GM23338 (cell line): ENCODE measurements at regions not wholly inside any gene's neighbourhood (a gene's known extent, or its start where the extent isn't known, plus 50 kb on each side); places are given as distances from the start of the nearest gene placed in this dataset.

Experiments
- ATAC-seq: fragments of 200-7000 bp; cut with Tn5 transposase; 3 replicates; pipeline ENCODE4 v1.9.1; 2020
- DNase-seq: peaks from one replicate; pipeline ENCODE4 v3.0.0-alpha.2; 2015; ENCODE audit warnings: low spot score
- H2AFZ ChIP-seq: fragments of 200-600 bp; sonication (generic); 2 replicates; pipeline ENCODE4 v1.8.0; 2016; ENCODE audit warnings: antibody characterized with exemption, mild to moderate bottlenecking, moderate library complexity
- H3F3A ChIP-seq: fragments of 200-600 bp; sonication (generic); replicated peaks from 2 replicates; pipeline ENCODE4 v1.8.0; 2017; ENCODE audit warnings: antibody characterized with exemption, mixed run types, low read depth
- H3K27ac ChIP-seq: fragments of 200-600 bp; sonication (generic); 2 replicates; pipeline ENCODE4 v1.6.1; 2016; ENCODE audit warnings: low read depth
- H3K27me3 ChIP-seq: fragments of 200-600 bp; sonication (generic); 2 replicates; pipeline ENCODE4 v1.8.0; 2016; ENCODE audit warnings: mild to moderate bottlenecking, mixed run types, moderate library complexity; ENCODE audit not compliant: insufficient read depth
- H3K36me3 ChIP-seq: fragments of 200-600 bp; sonication (generic); 2 replicates; pipeline ENCODE4 v1.8.0; 2016; ENCODE audit warnings: mild to moderate bottlenecking; ENCODE audit not compliant: insufficient read depth
- H3K4me1 ChIP-seq: fragments of 200-600 bp; sonication (generic); 2 replicates; pipeline ENCODE4 v1.8.0; 2016; ENCODE audit warnings: mild to moderate bottlenecking, moderate library complexity; ENCODE audit not compliant: insufficient read depth
- H3K4me2 ChIP-seq: fragments of 200-600 bp; sonication (generic); 2 replicates; pipeline ENCODE4 v1.7.1; 2017; ENCODE audit warnings: mixed run types
- H3K4me3 ChIP-seq: fragments of 200-600 bp; sonication (generic); 2 replicates; pipeline ENCODE4 v1.6.1; 2016; ENCODE audit warnings: mixed run types
- H3K79me2 ChIP-seq: fragments of 200-600 bp; sonication (generic); replicated peaks from 2 replicates; pipeline ENCODE4 v1.8.0; 2017; ENCODE audit warnings: mild to moderate bottlenecking; ENCODE audit not compliant: insufficient read depth
- H3K9me2 ChIP-seq: fragments of 200-600 bp; sonication (generic); 2 replicates; pipeline ENCODE4 v1.8.0; 2017; ENCODE audit not compliant: insufficient read depth
- H4K20me1 ChIP-seq: fragments of 200-600 bp; sonication (generic); replicated peaks from 2 replicates; pipeline ENCODE4 v1.8.0; 2017; ENCODE audit warnings: mild to moderate bottlenecking; ENCODE audit not compliant: insufficient read depth
- H3K27ac Mint-ChIP-seq: 2 replicates; pipeline ENCODE4 v1.8.0; 2020; ENCODE audit warnings: inconsistent platforms, mild to moderate bottlenecking, moderate library complexity, mixed read lengths
- H3K27me3 Mint-ChIP-seq: 3 replicates; pipeline ENCODE4 v1.8.0; 2022; ENCODE audit warnings: low read depth, mild to moderate bottlenecking, moderate library complexity, mixed read lengths, inconsistent platforms; ENCODE audit not compliant: insufficient read depth, poor library complexity
- H3K36me3 Mint-ChIP-seq: 3 replicates; pipeline ENCODE4 v1.8.0; 2021; ENCODE audit warnings: low read depth, mild to moderate bottlenecking, inconsistent platforms, moderate library complexity, mixed read lengths
- H3K4me1 Mint-ChIP-seq: 3 replicates; pipeline ENCODE4 v1.8.0; 2020; ENCODE audit warnings: mild to moderate bottlenecking, inconsistent platforms, mixed read lengths
- H3K4me3 Mint-ChIP-seq: 3 replicates; pipeline ENCODE4 v1.8.0; 2021; ENCODE audit warnings: moderate library complexity, mild to moderate bottlenecking, inconsistent platforms, mixed read lengths
- H3K9me3 Mint-ChIP-seq: 3 replicates; pipeline ENCODE4 v1.8.0; 2020; ENCODE audit warnings: moderate library complexity, mild to moderate bottlenecking, inconsistent platforms, mixed read lengths
- CREB1 ChIP-seq: fragments of 250-450 bp; sonication (Bioruptor Pico); IDR thresholded peaks from 2 replicates; pipeline ENCODE4 v1.5.0; 2020; ENCODE audit warnings: low read depth, mild to moderate bottlenecking, moderate library complexity
- EZH2 ChIP-seq: fragments of 200-600 bp; sonication (generic); IDR thresholded peaks from one replicate; pipeline ENCODE4 v1.8.0; 2017; ENCODE audit warnings: antibody characterized with exemption, mild to moderate bottlenecking, low read depth; ENCODE audit not compliant: unreplicated experiment
- JUNB ChIP-seq: IDR thresholded peaks from one replicate; pipeline ENCODE4 v1.6.1; 2016; ENCODE audit warnings: antibody characterized with exemption; ENCODE audit not compliant: unreplicated experiment
- ZNF114 ChIP-seq: fragments of 250-450 bp; sonication (Bioruptor Pico); IDR thresholded peaks from 2 replicates; pipeline ENCODE4 v1.5.0; 2020; ENCODE audit warnings: mild to moderate bottlenecking, moderate library complexity
- ZNF331 ChIP-seq: fragments of 250-450 bp; sonication (Bioruptor Pico); IDR thresholded peaks from 2 replicates; pipeline ENCODE4 v1.5.0; 2020; ENCODE audit warnings: low read depth, mild to moderate bottlenecking, moderate library complexity
- TF ChIP-seq, protein P1 (sequence below): fragments of 250-450 bp; sonication (Bioruptor Pico); IDR thresholded peaks from 2 replicates; pipeline ENCODE4 v1.5.0; 2020; ENCODE audit warnings: mild to moderate bottlenecking, moderate library complexity

DNA sequence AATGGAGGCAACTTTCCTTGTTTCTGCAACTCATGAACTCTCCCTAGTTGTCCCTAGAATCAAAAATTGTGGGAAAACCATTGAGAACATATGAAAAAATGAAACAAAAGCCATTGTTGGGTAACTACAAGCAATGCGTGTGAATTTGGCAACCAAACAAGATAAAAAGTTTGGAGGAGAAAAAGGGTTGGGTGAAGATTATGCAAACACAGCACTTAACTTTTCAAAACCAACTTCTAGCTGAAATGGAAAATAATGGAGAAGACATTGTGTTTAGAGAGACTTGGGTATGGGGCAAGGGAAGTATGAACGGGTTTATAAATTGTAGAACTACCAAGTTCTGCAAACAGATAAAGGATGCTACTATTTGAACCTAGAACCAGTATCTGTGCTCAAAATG, 89.0 kb upstream of the SVIL start (continued):
- no peak for TF ChIP-seq ZNF331 (CRISPR knock-in tag)

DNA sequence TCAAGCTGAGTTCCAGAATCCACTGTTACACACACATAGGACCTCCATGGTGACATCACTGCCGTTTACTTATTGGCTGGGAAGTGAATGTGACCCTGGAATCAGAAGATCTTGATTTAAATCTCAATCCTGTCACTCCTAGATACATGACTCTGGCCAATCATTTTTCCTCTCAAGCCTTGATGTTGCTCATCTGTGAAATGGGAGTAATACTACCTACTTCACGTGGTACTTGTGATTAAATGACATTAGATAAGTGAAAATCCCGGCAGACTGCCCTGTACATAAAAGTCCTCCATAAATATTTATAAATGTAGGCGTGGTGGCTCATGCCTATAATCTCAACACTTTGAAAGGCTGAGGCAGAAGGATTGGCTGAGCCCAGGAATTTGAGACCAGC, 88.0 kb upstream of the SVIL start:
- no peaks in the 10 kb centered on the region for H3K9me2 ChIP-seq
- no peak overlapping the region for H3K4me3 ChIP-seq
- no peaks in the 10 kb centered on the region for H3F3A ChIP-seq
- H2AFZ ChIP-seq: no peak overlapping the region
- peaks cover 11% of the 10 kb centered on the region for H3K4me1 Mint-ChIP-seq
- H3K4me1 ChIP-seq: peaks cover 3% of the 10 kb centered on the region; the same call in 1 of the 2 replicates
- peaks cover 22% of the 10 kb centered on the region for H3K36me3 Mint-ChIP-seq
- ATAC-seq (no peak), DNase-seq (no peak)
- H3K4me2 ChIP-seq: no peak overlapping the region
- H3K79me2 ChIP-seq: peaks cover 15% of the 10 kb centered on the region
- TF ChIP-seq EZH2 (no peak), CREB1 (CRISPR knock-in tag) (no peak), ZNF114 (no peak), JUNB (no peak)
- TF ChIP-seq, protein P1, sequence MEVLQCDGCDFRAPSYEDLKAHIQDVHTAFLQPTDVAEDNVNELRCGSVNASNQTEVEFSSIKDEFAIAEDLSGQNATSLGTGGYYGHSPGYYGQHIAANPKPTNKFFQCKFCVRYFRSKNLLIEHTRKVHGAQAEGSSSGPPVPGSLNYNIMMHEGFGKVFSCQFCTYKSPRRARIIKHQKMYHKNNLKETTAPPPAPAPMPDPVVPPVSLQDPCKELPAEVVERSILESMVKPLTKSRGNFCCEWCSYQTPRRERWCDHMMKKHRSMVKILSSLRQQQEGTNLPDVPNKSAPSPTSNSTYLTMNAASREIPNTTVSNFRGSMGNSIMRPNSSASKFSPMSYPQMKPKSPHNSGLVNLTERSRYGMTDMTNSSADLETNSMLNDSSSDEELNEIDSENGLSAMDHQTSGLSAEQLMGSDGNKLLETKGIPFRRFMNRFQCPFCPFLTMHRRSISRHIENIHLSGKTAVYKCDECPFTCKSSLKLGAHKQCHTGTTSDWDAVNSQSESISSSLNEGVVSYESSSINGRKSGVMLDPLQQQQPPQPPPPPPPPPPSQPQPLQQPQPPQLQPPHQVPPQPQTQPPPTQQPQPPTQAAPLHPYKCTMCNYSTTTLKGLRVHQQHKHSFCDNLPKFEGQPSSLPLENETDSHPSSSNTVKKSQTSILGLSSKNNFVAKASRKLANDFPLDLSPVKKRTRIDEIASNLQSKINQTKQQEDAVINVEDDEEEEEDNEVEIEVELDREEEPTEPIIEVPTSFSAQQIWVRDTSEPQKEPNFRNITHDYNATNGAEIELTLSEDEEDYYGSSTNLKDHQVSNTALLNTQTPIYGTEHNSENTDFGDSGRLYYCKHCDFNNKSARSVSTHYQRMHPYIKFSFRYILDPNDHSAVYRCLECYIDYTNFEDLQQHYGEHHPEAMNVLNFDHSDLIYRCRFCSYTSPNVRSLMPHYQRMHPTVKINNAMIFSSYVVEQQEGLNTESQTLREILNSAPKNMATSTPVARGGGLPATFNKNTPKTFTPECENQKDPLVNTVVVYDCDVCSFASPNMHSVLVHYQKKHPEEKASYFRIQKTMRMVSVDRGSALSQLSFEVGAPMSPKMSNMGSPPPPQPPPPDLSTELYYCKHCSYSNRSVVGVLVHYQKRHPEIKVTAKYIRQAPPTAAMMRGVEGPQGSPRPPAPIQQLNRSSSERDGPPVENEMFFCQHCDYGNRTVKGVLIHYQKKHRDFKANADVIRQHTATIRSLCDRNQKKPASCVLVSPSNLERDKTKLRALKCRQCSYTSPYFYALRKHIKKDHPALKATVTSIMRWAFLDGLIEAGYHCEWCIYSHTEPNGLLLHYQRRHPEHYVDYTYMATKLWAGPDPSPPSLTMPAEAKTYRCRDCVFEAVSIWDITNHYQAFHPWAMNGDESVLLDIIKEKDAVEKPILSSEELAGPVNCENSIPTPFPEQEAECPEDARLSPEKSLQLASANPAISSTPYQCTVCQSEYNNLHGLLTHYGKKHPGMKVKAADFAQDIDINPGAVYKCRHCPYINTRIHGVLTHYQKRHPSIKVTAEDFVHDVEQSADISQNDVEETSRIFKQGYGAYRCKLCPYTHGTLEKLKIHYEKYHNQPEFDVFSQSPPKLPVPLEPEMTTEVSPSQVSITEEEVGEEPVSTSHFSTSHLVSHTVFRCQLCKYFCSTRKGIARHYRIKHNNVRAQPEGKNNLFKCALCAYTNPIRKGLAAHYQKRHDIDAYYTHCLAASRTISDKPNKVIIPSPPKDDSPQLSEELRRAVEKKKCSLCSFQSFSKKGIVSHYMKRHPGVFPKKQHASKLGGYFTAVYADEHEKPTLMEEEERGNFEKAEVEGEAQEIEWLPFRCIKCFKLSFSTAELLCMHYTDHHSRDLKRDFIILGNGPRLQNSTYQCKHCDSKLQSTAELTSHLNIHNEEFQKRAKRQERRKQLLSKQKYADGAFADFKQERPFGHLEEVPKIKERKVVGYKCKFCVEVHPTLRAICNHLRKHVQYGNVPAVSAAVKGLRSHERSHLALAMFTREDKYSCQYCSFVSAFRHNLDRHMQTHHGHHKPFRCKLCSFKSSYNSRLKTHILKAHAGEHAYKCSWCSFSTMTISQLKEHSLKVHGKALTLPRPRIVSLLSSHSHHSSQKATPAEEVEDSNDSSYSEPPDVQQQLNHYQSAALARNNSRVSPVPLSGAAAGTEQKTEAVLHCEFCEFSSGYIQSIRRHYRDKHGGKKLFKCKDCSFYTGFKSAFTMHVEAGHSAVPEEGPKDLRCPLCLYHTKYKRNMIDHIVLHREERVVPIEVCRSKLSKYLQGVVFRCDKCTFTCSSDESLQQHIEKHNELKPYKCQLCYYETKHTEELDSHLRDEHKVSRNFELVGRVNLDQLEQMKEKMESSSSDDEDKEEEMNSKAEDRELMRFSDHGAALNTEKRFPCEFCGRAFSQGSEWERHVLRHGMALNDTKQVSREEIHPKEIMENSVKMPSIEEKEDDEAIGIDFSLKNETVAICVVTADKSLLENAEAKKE (CRISPR knock-in tag): no peak
- H4K20me1 ChIP-seq: no peaks in the 10 kb centered on the region
- H3K9me3 Mint-ChIP-seq: peaks cover 21% of the 10 kb centered on the region
- H3K27ac Mint-ChIP-seq: no peak overlapping the region
- no peaks in the 10 kb centered on the region for H3K27me3 ChIP-seq
- H3K27ac ChIP-seq: no peak overlapping the region
- H3K27me3 Mint-ChIP-seq: peaks cover 6% of the 10 kb centered on the region
- H3K4me3 Mint-ChIP-seq: no peak overlapping the region
- H3K36me3 ChIP-seq: no peaks in the 10 kb centered on the region
